Muscle of leg (tissue), 3 donors: ENCODE measurements at regions not wholly inside any gene's neighbourhood (a gene's known extent, or its start where the extent isn't known, plus 50 kb on each side); places are given as distances from the start of the nearest gene placed in this dataset.
"Not testable (repeated sequence)": the region's sequence is repeated elsewhere in the genome, so short reads cannot be mapped to it uniquely, and the experiment has no call there.

ENCODE experiments used
- DNase-seq: peaks from one replicate; pipeline ENCODE4 v3.0.0; 2013
- H3K27ac ChIP-seq: one replicate; pipeline ENCODE4 v1.5.1; 2013; ENCODE audit warnings: mild to moderate bottlenecking, low read length, control low read depth
- H3K27me3 ChIP-seq: one replicate; pipeline ENCODE4 v1.6.1; 2013; ENCODE audit warnings: low read length; ENCODE audit not compliant: control insufficient read depth, insufficient read depth
- H3K36me3 ChIP-seq: one replicate; pipeline ENCODE4 v1.6.1; 2013; ENCODE audit warnings: low read length; ENCODE audit not compliant: control insufficient read depth, insufficient read depth
- H3K4me1 ChIP-seq: one replicate; pipeline ENCODE4 v1.6.1; 2013; ENCODE audit warnings: low read length; ENCODE audit not compliant: control insufficient read depth, insufficient read depth
- H3K4me3 ChIP-seq: one replicate; pipeline ENCODE4 v1.5.1; 2013; ENCODE audit warnings: low read length, control low read depth
- H3K9me3 ChIP-seq: replicated peaks from 2 replicates; pipeline ENCODE4 v1.6.1; 2013; ENCODE audit warnings: low read depth, low read length; ENCODE audit not compliant: control insufficient read depth
- WGBS: methylation state at CpG from one replicate; pipeline ENCODE4 v1.1.5; 2013; ENCODE audit warnings: missing lambda C conversion rate; ENCODE audit not compliant: insufficient coverage; 5-methylcytosine and 5-hydroxymethylcytosine counted together

DNA sequence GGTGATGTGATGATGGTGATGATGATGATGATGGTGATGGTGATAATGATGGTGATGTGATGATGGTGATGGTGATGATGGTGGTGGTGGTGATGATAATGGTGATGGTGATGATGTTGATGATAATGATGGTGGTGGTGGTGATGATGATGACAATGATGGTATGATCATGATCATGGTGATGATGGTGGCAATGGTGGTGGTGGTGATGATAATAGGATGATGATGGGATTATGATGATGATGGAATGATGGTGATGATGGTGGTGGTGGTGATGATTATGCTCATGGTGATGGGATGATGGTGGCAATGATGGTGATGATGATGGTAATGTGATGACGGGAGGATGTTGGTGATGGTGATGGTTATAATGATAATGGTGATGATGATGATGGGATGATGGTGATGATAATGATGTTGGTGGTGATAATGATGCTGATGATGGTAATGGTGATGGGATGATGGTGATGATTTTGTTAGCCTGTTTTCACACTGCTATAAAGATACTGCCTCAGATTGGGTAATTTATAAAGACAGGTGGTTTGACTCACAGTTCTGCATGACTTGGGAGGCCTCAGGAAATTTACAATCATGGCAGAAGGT lies 314.8 kb upstream of the SFSWAP start:
- WGBS: 100% methylated on average over 1 of the region's 1 CpG
- DNase-seq: no peak
- Histone ChIP-seq H3K27me3 (peaks cover 2% of the 10 kb centered on the region), H3K9me3 (peaks cover 13% of the 10 kb centered on the region), H3K36me3 (no peaks in the 10 kb centered on the region), H3K4me1 (peaks cover under 1% of the 10 kb centered on the region), H3K4me3 (no peak overlapping the region), H3K27ac (no peak overlapping the region)

DNA sequence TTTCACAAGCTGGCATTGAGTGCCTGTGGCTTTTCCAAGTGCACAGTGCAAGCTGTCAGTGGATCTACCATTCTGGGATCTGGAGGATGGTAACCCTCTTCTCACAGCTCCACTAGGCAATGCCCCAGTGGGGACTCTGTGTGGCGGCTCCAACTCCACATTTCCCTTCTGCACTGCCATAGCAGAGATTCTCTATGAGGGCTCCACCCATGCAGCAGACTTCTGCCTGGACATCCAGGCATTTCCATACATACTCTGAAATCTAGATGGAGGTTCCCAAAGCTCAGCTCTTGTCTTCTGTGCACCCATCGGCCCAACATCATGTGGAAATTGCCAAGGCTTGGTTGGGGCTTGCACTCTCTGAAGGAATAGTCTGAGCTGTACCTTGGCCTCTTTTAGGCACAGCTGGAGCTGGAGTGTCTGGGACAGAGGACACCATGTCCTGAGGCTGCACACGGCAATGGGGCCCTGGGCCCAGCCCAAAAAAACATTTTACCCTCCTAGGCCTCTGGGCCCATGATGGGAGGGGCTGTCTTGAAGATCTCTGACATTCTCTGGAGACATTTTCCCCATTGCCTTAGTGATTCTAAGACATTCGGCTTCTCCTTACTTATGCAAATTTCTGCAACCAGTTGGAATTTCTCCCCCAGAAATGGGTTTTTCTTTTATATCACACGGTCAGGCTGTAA lies 313.3 kb upstream of the SFSWAP start:
- no peaks in the 10 kb centered on the region for H3K27me3 ChIP-seq
- H3K36me3 ChIP-seq: no peaks in the 10 kb centered on the region
- H3K9me3 ChIP-seq: peaks cover 13% of the 10 kb centered on the region
- H3K4me1 ChIP-seq: no peaks in the 10 kb centered on the region
- H3K4me3 ChIP-seq: no peak overlapping the region
- DNase-seq: no peak
- no peak overlapping the region for H3K27ac ChIP-seq
- WGBS: 79% methylated on average over 3 of the region's 5 CpGs

DNA sequence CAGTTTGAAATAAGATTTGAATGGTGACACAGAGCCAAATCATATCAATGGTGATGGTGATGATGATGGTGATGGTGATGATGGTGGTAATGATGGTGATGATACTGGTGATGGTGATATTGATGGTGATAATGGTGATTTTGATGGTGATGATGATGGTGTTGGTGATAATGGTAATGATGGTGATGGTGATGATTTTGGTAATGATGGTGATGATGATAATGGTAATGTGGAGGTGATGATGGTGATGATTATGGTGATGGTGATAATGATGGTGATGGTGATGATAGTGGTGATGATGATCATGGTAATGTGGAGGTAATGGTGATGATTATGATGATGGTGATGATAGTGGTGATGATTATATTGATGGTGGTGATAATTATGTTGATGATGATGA lies 311.9 kb upstream of the SFSWAP start:
- Histone ChIP-seq H3K27me3 (no peaks in the 10 kb centered on the region), H3K36me3 (no peaks in the 10 kb centered on the region), H3K9me3 (peaks cover 13% of the 10 kb centered on the region), H3K4me1 (no peaks in the 10 kb centered on the region), H3K27ac (no peak overlapping the region), H3K4me3 (no peak overlapping the region)
- no peak for DNase-seq

DNA sequence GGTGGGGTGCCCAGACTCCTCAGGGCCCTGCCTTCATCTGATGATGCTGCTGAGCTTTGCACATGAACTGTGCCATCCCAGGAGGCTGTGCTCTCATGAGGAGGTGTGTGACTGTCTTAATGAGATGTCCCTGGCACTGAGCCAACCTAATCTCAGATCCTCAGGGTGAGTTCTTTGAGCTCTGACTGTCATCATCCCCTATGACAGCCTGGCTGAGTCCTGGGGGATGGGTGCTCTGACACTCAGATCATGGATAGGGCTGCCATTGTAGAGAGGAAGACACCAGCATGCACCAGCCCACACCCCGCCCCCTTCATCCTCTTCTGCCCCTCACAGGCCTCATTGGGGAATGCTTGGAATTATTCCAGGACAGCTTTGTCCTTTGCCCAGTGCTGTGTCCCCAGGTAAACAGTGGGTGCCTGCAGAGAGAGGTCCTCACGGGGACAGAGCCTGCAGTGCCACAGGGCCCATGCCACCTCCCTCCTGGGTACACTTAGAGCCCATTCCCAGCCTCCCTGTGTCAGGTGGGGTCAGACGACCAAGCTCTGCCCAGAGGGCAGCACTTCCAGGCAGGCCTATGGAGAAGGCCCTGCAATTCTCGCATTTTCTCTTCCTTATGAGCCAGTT lies 310.1 kb upstream of the SFSWAP start:
- 40% methylated on average over 1 of the region's 4 CpGs for WGBS
- H3K9me3 ChIP-seq: peaks cover 14% of the 10 kb centered on the region
- H3K27me3 ChIP-seq, H3K36me3 ChIP-seq, H3K27ac ChIP-seq, H3K4me1 ChIP-seq, DNase-seq, H3K4me3 ChIP-seq: not testable (repeated sequence)

DNA sequence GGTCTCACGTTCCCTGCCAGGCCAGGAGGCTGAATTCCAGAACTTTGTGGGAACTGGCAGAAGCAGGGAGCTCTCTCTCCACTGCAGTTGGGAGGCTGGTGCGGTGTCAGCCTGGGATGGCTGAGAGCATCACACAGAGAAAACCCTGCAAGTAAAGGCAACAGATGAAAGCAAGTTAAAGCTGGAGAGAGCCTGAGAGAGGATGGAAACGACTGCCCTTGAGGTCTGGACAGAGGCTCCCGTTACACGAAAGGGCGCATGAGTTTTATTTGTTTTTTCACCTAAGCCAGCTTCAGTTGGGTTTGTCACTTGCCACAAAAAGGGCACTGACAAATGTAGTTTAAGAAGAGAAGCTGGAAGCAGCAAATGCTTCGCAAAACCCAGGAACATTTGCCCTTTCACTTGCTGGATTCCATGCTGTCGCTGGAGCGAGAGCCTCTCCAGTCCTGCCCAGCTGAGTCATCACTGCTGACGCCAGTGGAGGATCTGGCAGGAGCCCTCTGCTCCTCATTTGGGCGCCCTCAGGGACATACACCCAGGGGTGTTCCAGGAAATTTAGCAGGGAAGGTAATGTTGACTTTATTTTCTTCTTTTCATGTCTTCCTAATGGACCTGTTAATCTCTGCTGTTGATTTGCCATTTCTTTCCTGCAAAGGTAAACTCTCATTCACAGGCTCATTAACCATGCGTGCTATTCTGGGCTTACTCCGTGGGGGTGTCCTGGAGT lies 308.8 kb upstream of the SFSWAP start:
- not testable (repeated sequence) for H3K4me1 ChIP-seq, H3K9me3 ChIP-seq, H3K4me3 ChIP-seq, DNase-seq, H3K27me3 ChIP-seq, H3K36me3 ChIP-seq, H3K27ac ChIP-seq
- 69% methylated on average over 3 of the region's 13 CpGs for WGBS

DNA sequence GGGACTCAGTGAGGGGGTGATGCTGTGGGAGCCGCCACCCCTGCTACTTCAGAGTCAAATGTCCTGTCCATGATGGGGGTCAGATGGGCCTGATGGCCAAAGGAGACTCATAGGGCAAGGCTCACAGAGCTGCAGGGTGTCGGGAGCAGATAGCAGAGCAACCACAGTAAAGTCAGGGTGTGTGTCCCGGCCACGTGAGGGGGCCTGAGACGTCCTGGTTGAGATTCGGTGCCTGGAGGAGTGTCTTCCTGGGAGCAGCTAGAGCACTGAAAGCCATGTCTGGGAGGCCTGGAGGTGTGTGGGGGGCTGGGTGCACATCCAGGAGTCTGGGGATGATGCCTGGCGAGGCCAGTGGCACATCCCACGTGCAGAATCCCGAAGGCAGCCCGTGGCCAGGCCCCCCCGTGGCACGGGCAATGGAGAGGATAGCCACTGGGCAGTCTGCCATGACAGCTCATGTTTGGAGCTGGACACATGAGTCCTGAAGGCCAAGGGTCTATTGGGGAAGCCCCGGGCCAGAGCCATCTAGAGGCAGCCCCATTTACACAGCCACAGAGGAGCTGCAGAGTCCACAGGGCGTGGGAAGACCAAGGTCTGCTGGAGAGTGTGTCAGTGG lies 308.0 kb upstream of the SFSWAP start:
- Histone ChIP-seq H3K9me3 (peaks cover 2% of the 10 kb centered on the region), H3K27me3 (peaks cover 4% of the 10 kb centered on the region), H3K4me3 (no peak overlapping the region), H3K4me1 (no peaks in the 10 kb centered on the region), H3K27ac (no peak overlapping the region), H3K36me3 (no peaks in the 10 kb centered on the region)
- DNase-seq: no peak
- WGBS: 87% methylated on average over 14 of the region's 14 CpGs

DNA sequence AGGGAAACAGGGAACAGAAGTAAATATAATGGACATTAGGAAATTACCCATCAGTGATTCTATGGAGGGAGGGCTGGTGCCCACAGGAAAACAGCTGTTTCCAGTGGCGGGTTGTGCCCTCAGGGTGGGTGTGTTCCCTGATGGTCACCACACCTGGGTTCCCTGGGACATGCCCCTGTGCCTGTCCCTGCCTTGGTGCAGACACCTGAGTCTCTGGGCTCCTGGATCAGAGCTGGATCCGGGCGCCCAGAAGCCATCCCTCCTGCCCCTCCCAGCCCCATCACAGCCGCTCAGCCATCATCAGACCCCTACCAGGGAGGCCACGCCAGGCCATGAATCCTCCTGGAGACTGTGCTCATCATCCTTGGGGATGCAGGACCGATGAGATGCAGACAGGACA lies 307.2 kb upstream of the SFSWAP start:
- H3K36me3 ChIP-seq: no peaks in the 10 kb centered on the region
- H3K27ac ChIP-seq: no peak overlapping the region
- no peak for DNase-seq
- peaks cover 2% of the 10 kb centered on the region for H3K9me3 ChIP-seq
- H3K27me3 ChIP-seq: peaks cover 4% of the 10 kb centered on the region
- H3K4me1 ChIP-seq: no peaks in the 10 kb centered on the region
- WGBS: 83% methylated on average over 6 of the region's 6 CpGs
- H3K4me3 ChIP-seq: no peak overlapping the region

DNA sequence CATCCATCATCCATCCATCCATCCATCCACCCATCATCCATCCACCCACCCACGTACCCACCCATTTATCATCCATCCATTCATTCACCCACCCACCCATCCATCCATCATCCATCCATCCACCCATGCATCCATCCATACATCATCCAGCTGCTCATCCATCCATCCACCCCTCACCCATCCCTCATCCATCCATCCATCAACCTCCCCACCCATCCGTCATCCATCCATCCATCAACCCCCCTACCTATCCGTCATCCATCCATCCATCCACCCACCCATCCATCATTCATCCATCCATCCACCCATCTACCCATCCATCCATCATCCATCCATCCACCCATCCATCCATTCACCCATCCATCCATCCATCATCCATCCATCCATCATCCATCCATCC lies 306.2 kb upstream of the SFSWAP start:
- peaks cover 2% of the 10 kb centered on the region for H3K9me3 ChIP-seq
- peaks cover 4% of the 10 kb centered on the region for H3K27me3 ChIP-seq
- H3K4me3 ChIP-seq: no peak overlapping the region
- no peak for DNase-seq
- H3K36me3 ChIP-seq: no peaks in the 10 kb centered on the region
- no peaks in the 10 kb centered on the region for H3K4me1 ChIP-seq
- H3K27ac ChIP-seq: no peak overlapping the region
- WGBS: 83% methylated on average over 3 of the region's 3 CpGs

DNA sequence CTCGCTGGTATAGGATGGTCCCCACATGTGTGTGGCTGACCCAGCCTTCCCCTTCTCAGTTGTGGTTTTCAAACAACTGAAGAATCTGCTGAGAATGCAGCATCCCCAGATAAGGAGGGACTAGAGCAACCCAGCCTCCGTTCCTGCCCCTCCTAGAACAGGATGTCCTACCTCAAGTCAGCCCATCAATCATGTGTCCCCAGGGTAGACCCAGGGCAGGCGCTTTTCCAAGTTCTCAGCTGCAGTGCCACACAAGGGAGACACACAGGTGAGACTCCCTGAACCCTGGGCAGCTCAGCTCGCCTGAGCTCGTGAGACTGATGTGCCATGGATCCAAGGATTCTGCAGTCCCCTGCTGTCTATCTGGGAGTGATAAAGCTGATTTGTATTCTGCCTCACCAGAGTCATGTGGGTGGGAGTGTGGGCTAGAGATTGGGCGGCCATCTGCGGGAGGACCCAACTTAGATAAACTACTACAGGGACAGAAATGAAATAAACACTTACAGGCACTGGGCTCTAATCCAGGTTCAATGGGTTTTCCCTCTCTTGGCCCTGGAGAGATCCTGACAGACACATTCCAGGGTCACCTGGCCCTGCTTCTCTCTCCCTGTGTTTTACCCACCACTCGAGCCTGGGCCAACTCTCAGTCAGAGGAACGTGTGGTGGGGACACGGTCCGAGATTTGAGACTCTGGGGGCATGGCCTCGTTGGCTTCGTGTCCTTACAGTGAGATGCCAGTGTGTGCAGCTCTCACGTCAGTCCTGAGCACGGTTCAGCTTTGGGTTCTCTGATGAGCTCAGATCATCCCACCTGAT lies 303.5 kb upstream of the SFSWAP start:
- Histone ChIP-seq H3K27ac (no peak overlapping the region), H3K27me3 (peaks cover 4% of the 10 kb centered on the region), H3K4me3 (no peak overlapping the region), H3K9me3 (peaks cover 2% of the 10 kb centered on the region), H3K4me1 (no peaks in the 10 kb centered on the region), H3K36me3 (no peaks in the 10 kb centered on the region)
- WGBS: 75% methylated on average over 9 of the region's 15 CpGs
- DNase-seq: no peak
